GM23338 (cell line): ENCODE measurements at regions not wholly inside any gene's neighbourhood (a gene's known extent, or its start where the extent isn't known, plus 50 kb on each side); places are given as distances from the start of the nearest gene placed in this dataset.

Experiments
- EZH2phosphoT487 ChIP-seq: fragments of 200-600 bp; sonication (generic); IDR thresholded peaks from one replicate; pipeline ENCODE4 v1.8.1; 2018; ENCODE audit warnings: antibody characterized with exemption; ENCODE audit not compliant: unreplicated experiment
- POLR2AphosphoS5 ChIP-seq: IDR thresholded peaks from 2 replicates; pipeline ENCODE4 v1.6.1; 2016; ENCODE audit warnings: antibody characterized with exemption, low read depth
- STAT1 ChIP-seq: IDR thresholded peaks from one replicate; pipeline ENCODE4 v1.6.1; 2016; ENCODE audit warnings: antibody characterized with exemption; ENCODE audit not compliant: unreplicated experiment
- ZNF114 ChIP-seq: fragments of 250-450 bp; sonication (Bioruptor Pico); IDR thresholded peaks from 2 replicates; pipeline ENCODE4 v1.5.0; 2020; ENCODE audit warnings: mild to moderate bottlenecking, moderate library complexity
- TF ChIP-seq, protein P1 (sequence below), 2 experiments: fragments of 200-600 bp in 1 of 2; sonication (generic) in 1 of 2; conservative IDR thresholded peaks; 2 replicates each; pipeline versions ENCODE4 v1.5.1 to v1.6.1; 2016 to 2017; ENCODE audit warnings: antibody characterized with exemption in 2 of 2, low read depth in 2 of 2, mild to moderate bottlenecking in 2 of 2, moderate library complexity in 1 of 2

DNA sequence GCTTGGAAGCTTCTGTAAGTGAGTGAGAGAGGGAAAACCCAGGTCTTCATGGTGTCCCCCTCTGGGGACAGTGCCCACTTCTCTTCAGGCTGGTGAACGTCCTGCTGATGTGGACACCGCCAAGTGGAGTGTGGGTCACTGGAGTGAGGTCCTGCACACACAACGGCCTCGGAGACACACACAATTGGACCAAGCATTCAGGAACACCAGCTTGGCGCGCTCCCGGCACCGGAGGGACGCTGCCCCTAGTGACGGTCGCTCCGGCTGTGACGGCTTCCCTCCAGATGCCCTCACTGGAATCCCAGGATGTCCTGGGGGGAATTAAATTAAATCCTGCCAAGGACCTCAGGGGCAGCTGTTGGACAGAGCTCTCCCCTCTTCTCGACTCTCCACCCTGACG is 123.1 kb downstream of the ZNF664 start:
- TF ChIP-seq POLR2AphosphoS5, result no peak
- TF ChIP-seq, protein P1, sequence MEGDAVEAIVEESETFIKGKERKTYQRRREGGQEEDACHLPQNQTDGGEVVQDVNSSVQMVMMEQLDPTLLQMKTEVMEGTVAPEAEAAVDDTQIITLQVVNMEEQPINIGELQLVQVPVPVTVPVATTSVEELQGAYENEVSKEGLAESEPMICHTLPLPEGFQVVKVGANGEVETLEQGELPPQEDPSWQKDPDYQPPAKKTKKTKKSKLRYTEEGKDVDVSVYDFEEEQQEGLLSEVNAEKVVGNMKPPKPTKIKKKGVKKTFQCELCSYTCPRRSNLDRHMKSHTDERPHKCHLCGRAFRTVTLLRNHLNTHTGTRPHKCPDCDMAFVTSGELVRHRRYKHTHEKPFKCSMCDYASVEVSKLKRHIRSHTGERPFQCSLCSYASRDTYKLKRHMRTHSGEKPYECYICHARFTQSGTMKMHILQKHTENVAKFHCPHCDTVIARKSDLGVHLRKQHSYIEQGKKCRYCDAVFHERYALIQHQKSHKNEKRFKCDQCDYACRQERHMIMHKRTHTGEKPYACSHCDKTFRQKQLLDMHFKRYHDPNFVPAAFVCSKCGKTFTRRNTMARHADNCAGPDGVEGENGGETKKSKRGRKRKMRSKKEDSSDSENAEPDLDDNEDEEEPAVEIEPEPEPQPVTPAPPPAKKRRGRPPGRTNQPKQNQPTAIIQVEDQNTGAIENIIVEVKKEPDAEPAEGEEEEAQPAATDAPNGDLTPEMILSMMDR (conservative IDR thresholded peaks at IDR 0.05; ENCODE audit: low read depth in 2 of 2), result 0 out of 4 replicates have a peak, but pooled peaks of 1 of the 2 experiments have one; percentile 10
- no peak for TF ChIP-seq EZH2phosphoT487
- TF ChIP-seq STAT1, result no peak
- TF ChIP-seq ZNF114 (CRISPR knock-in tag), result no peak
